Stomach (tissue), 4 donors: ENCODE measurements at regions not wholly inside any gene's neighbourhood (a gene's known extent, or its start where the extent isn't known, plus 50 kb on each side); places are given as distances from the start of the nearest gene placed in this dataset.

ENCODE experiments used
- EP300 ChIP-seq: sonication (generic); formaldehyde crosslinking; IDR thresholded peaks from one replicate; pipeline ENCODE4 v1.6.1; 2017; ENCODE audit warnings: antibody characterized with exemption
- POLR2A ChIP-seq, 4 donors: fragments of 450-650 bp; IDR thresholded peaks; one replicate each; pipeline ENCODE4 v1.6.1; 2016; ENCODE audit warnings: antibody characterized with exemption in 4 of 4, control low read depth in 2 of 4, mild to moderate bottlenecking in 1 of 4, moderate library complexity in 1 of 4
- TF ChIP-seq, protein P1 (sequence below), 7 experiments: fragments of 450-650 bp in 4 of 7; fragments of 200-600 bp in 3 of 7; sonication (generic) in 3 of 7; IDR thresholded peaks; one replicate each; pipeline ENCODE4 v1.5.1; 2016 to 2019; ENCODE audit warnings: antibody characterized with exemption in 7 of 7, control low read depth in 2 of 7, mild to moderate bottlenecking in 1 of 7

DNA sequence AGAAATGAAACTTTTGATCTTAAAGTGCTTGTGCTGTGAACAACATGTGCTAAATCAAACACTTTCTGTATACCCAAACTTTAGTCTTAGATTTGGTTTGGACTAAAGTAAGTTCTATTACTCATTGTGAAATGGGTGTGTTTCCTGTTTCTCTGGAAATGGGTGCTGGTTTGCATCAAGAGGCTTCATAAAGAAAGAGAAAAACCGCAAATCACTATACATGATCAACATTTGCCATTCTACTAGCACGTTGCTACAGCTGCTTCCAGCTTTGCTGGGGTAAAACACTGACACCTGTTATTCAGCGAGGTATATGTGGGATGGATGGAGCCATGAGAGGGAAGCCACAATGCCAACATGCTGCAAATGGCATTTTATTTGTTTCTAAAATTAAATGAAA, 547.0 kb upstream of the ACVR2A start:
- TF ChIP-seq EP300: no peak
- TF ChIP-seq, protein P1, sequence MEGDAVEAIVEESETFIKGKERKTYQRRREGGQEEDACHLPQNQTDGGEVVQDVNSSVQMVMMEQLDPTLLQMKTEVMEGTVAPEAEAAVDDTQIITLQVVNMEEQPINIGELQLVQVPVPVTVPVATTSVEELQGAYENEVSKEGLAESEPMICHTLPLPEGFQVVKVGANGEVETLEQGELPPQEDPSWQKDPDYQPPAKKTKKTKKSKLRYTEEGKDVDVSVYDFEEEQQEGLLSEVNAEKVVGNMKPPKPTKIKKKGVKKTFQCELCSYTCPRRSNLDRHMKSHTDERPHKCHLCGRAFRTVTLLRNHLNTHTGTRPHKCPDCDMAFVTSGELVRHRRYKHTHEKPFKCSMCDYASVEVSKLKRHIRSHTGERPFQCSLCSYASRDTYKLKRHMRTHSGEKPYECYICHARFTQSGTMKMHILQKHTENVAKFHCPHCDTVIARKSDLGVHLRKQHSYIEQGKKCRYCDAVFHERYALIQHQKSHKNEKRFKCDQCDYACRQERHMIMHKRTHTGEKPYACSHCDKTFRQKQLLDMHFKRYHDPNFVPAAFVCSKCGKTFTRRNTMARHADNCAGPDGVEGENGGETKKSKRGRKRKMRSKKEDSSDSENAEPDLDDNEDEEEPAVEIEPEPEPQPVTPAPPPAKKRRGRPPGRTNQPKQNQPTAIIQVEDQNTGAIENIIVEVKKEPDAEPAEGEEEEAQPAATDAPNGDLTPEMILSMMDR (IDR thresholded peaks at IDR 0.05): no peak
- TF ChIP-seq POLR2A (IDR thresholded peaks at IDR 0.05): no peak
